GM13976 (cell line): ENCODE measurements at regions not wholly inside any gene's neighbourhood (a gene's known extent, or its start where the extent isn't known, plus 50 kb on each side); places are given as distances from the start of the nearest gene placed in this dataset.

ENCODE experiments used
- DNase-seq: peaks from one replicate; pipeline ENCODE4 v3.0.0; 2012; ENCODE audit warnings: low spot score
- CTCF ChIP-seq: IDR thresholded peaks from 2 replicates; pipeline ENCODE4 v1.5.1; 2012; ENCODE audit warnings: borderline replicate concordance, mild to moderate bottlenecking; ENCODE audit not compliant: insufficient read depth; ENCODE audit errors: extremely low read depth, missing control alignments, control extremely low read depth
- in situ Hi-C: fragments of 300-500 bp; cut with MboI; formaldehyde crosslinking; loops from one replicate; pipeline ENCODE4 v1.12.0; 2022; ENCODE audit warnings: low sequenced_read_pairs, mixed read lengths, inconsistent platforms; ENCODE audit not compliant: unreplicated experiment

DNA sequence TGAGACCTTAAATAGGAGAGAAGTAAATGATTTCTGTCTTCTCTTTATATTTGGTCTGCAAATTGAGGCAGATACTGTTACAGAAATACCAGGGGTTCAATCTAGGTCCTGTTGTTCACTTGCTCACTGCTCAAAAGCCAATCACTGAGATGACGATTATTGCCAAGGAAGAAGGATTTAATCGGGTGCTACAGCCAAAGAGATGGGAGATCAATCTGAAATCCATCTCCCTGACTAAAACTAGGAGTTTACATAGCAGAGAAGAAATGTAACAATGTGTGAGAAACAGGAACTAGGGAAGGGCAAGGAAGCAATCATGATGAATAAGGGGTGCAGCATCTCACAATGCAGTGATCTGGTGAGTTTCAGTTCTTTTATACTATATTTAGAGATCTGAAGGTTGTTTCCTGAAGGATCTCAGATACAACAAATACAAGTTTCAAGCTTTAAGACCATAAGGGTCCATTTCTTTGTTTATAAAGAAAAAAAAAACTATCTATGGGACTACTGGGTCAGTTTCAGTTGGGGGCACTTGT lies 117.9 kb upstream of the FAM9B start:
- no peak for TF ChIP-seq CTCF
- no peak for DNase-seq
- in situ Hi-C loops: no loop called here

- no peak for DNase-seq
- in situ Hi-C loops: no loop called here
- no peak for TF ChIP-seq CTCF
These were observed 119.4 kb upstream of the FAM9B start for GRCh38 chrX:9153300-9153699.

- in situ Hi-C loops: no loop called here
- no peak for DNase-seq
- TF ChIP-seq CTCF: no peak
These were observed 124.7 kb upstream of the FAM9B start for GRCh38 chrX:9158611-9159010.

- no peak for DNase-seq
- in situ Hi-C loops: no loop called here
- no peak for TF ChIP-seq CTCF
These were observed 126.9 kb upstream of the FAM9B start for GRCh38 chrX:9160698-9161329.

DNA sequence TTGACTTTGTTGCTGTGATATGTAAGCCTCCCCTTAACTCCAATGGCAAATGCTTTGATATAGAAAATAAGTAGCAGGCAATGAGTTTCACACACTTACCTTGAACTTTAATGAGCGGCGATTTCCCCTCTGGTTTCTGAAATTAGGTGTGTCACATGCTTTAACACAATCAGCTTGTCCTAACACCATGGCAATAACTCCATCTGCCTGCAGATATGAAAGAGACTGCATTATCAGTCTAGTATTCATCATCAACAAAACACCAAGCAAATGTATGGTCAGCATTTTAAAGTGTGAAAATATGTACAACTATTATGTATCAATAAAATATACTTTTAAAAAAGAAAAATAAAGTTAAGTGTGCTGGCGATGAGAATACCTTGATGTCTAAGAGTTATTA lies 128.8 kb upstream of the FAM9B start:
- TF ChIP-seq CTCF: no peak
- in situ Hi-C loops: no loop called here
- DNase-seq: no peak

DNA sequence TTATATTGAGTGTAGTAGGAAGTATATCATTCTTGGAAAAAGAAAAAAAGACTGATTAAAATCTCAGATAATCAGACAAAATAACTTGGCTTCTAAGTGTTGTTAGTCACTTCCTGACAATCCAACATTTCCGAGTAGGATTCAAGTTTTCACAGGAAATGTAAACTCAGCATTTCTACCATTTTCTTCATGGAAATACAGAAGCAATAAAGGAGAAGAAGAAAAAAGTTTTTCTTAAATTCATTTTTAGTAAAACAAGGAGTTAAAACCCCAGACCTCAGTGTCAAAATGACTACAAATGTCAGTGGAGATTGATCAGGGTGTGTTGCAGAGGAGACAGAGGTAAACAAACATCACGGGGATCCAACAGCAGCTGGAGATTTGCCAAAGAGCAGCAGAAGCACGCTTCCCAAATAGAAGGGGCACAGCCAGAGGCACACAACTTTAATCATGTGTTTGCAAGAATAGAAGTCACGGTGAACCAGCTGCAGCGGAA lies 129.3 kb upstream of the FAM9B start:
- in situ Hi-C loops: no loop called here
- TF ChIP-seq CTCF: no peak
- no peak for DNase-seq
